GM21528 (cell line): ENCODE measurements at regions not wholly inside any gene's neighbourhood (a gene's known extent, or its start where the extent isn't known, plus 50 kb on each side); places are given as distances from the start of the nearest gene placed in this dataset.
"Not testable (repeated sequence)": the region's sequence is repeated elsewhere in the genome, so short reads cannot be mapped to it uniquely, and the experiment has no call there.

Experiments
- ATAC-seq: cut with Tn5 transposase; IDR thresholded peaks from one replicate; pipeline ENCODE4 v1.9.1; 2021; ENCODE audit warnings: mild to moderate bottlenecking, moderate library complexity; ENCODE audit not compliant: unreplicated experiment, low FRiP score

GRCh38 chr12:73841963-73842362, 695.7 kb upstream of the ATXN7L3B start:
- no peak for ATAC-seq

- no peak for ATAC-seq
These were observed 674.1 kb upstream of the ATXN7L3B start for GRCh38 chr12:73863546-73863945.

GRCh38 chr12:73867147-73867546, 670.5 kb upstream of the ATXN7L3B start:
- no peak for ATAC-seq

- not testable (repeated sequence) for ATAC-seq
These were observed 660.3 kb upstream of the ATXN7L3B start for GRCh38 chr12:73877291-73877690.

- no peak for ATAC-seq
These were observed 645.4 kb upstream of the ATXN7L3B start for GRCh38 chr12:73892201-73892600.

GRCh38 chr12:73898645-73899044, 639.0 kb upstream of the ATXN7L3B start:
- ATAC-seq, result no peak

GRCh38 chr12:73902260-73902659, 635.4 kb upstream of the ATXN7L3B start:
- no peak for ATAC-seq

GRCh38 chr12:73906757-73907156, 630.9 kb upstream of the ATXN7L3B start:
- no peak for ATAC-seq

- no peak for ATAC-seq
These were observed 601.8 kb upstream of the ATXN7L3B start for GRCh38 chr12:73935817-73936216.

GRCh38 chr12:73947326-73948026, 590.2 kb upstream of the ATXN7L3B start:
- ATAC-seq, result no peak

GRCh38 chr12:73950507-73950906, 587.1 kb upstream of the ATXN7L3B start:
- no peak for ATAC-seq

- ATAC-seq, result no peak
These were observed 585.5 kb upstream of the ATXN7L3B start for GRCh38 chr12:73951956-73952703.

GRCh38 chr12:73964641-73965040, 573.0 kb upstream of the ATXN7L3B start:
- no peak for ATAC-seq

GRCh38 chr12:73973486-73973885, 564.1 kb upstream of the ATXN7L3B start:
- ATAC-seq, result no peak

GRCh38 chr12:73984552-73984951, 553.1 kb upstream of the ATXN7L3B start:
- no peak for ATAC-seq

- no peak for ATAC-seq
These were observed 546.5 kb upstream of the ATXN7L3B start for GRCh38 chr12:73991138-73991537.

- no peak for ATAC-seq
These were observed 538.7 kb upstream of the ATXN7L3B start for GRCh38 chr12:73998894-73999293.

- no peak for ATAC-seq
These were observed 522.5 kb upstream of the ATXN7L3B start for GRCh38 chr12:74015118-74015517.

GRCh38 chr12:74016324-74016723, 521.3 kb upstream of the ATXN7L3B start:
- ATAC-seq, result not testable (repeated sequence)

- ATAC-seq, result no peak
These were observed 518.8 kb upstream of the ATXN7L3B start for GRCh38 chr12:74018849-74019248.

GRCh38 chr12:74021937-74022336, 515.7 kb upstream of the ATXN7L3B start:
- peak; percentile 99 for ATAC-seq

GRCh38 chr12:74031045-74031444, 506.6 kb upstream of the ATXN7L3B start:
- no peak for ATAC-seq
